ENCODE measurements at regions not wholly inside any gene's neighbourhood (a gene's known extent, or its start where the extent isn't known, plus 50 kb on each side); places are given as distances from the start of the nearest gene placed in this dataset.

DNA sequence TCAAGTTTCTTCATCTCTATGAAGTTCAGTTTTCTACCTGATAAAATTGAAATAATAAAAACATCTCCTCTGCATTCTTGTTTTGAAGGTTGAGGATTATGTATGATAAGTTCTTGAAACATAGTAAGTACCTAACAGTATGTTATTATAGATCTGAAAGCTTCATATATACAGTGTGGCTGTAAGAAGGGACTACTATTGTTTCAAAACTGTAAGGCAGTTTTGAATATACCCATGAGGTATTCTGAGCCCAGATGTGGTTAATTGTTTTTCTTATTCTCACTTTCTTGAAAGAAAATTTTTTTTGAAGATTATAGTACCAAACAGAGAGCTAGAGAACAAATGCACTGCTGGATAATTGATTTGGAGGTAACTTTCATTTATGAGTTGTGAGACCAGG is 383.2 kb downstream of the CHSY3 start:
- no peak for TF ChIP-seq POLR2A (IDR thresholded peaks at IDR 0.05; ENCODE audit: low read depth, low read length)
- TF ChIP-seq POLR2AphosphoS5 (IDR thresholded peaks at IDR 0.05; ENCODE audit: low read depth, low read length) = no peak
- no peak for TF ChIP-seq TAF1 (IDR thresholded peaks at IDR 0.05; ENCODE audit: borderline replicate concordance, low read depth, low read length)
